ENCODE measurements at regions not wholly inside any gene's neighbourhood (a gene's known extent, or its start where the extent isn't known, plus 50 kb on each side); places are given as distances from the start of the nearest gene placed in this dataset.

GRCh38 chr7:25522727-25523126 is 294.4 kb upstream of the NPVF start:
- TF ChIP-seq GATA1 (IDR thresholded peaks at IDR 0.05; ENCODE audit: low read depth, low read length), result no peak
- no peak for TF ChIP-seq POLR2A (IDR thresholded peaks at IDR 0.05; ENCODE audit: low read length)

All from erythroblast (primary cell).